ENCODE measurements at regions not wholly inside any gene's neighbourhood (a gene's known extent, or its start where the extent isn't known, plus 50 kb on each side); places are given as distances from the start of the nearest gene placed in this dataset.

- Histone ChIP-seq H3K9ac (ENCODE audit: insufficient read depth, low read depth, low read length) (no peak overlapping the region), H3K36me3 (replicated peaks in 1 of 2; ENCODE audit: control insufficient read depth in 1 of 2, insufficient read depth in 2 of 2, low read length in 2 of 2) (no peaks in the 10 kb centered on the region), H3K4me3 (replicated peaks in 1 of 3; ENCODE audit: insufficient read depth in 1 of 3, low read depth in 2 of 3, low read length in 3 of 3) (no peak overlapping the region), H3K9me3 (ENCODE audit: low read length) (no peaks in the 10 kb centered on the region), H3K79me2 (ENCODE audit: insufficient read depth, low read length) (no peaks in the 10 kb centered on the region), H3K4me2 (ENCODE audit: low read depth, low read length) (no peak overlapping the region), H2AFZ (ENCODE audit: low read length) (no peak overlapping the region), H3K27ac (ENCODE audit: extremely low read length, insufficient read depth, low read length) (no peak overlapping the region), H3K27me3 (ENCODE audit: control insufficient read depth in 1 of 2, insufficient read depth in 2 of 2, low read length in 2 of 2) (no peaks in the 10 kb centered on the region), H3K4me1 (ENCODE audit: insufficient read depth, low read length) (no peaks in the 10 kb centered on the region), H4K20me1 (ENCODE audit: insufficient read depth, low read length) (no peaks in the 10 kb centered on the region)
- no peak for DNase-seq (ENCODE audit: low spot score)
- CTCF ChIA-PET (ENCODE audit: low intra/inter-chr PET ratio, low total read pairs), result no interaction called here
- intact Hi-C loops (cut with micrococcal nuclease; ENCODE audit: unreplicated experiment), result no loop called here
- no peak for FAIRE-seq
- in situ Hi-C loops (cut with HindIII; ENCODE audit: extremely low pct_ligation_motif_present, low pct_unique_long_range_greater_than_20kb), result no loop called here
- ATAC-seq, result no peak
- POLR2A ChIA-PET, result no interaction called here
- BruUV-seq (replicated peaks), result no TSS peak
- TF ChIP-seq ZNF180 (CRISPR knock-in tag; IDR thresholded peaks at IDR 0.05; ENCODE audit: borderline replicate concordance, low read depth), result no peak
- TF ChIP-seq CTCF (CRISPR knock-in tag; IDR thresholded peaks at IDR 0.05), result no peak
- no peak for TF ChIP-seq ATF7 (IDR thresholded peaks at IDR 0.05)
- TF ChIP-seq ATF7 (CRISPR knock-in tag; IDR thresholded peaks at IDR 0.05), result no peak
- no peak for TF ChIP-seq PRDM4 (CRISPR knock-in tag; IDR thresholded peaks at IDR 0.05; ENCODE audit: borderline replicate concordance)
- no peak for TF ChIP-seq GTF3A (CRISPR knock-in tag; conservative IDR thresholded peaks at IDR 0.05)
- TF ChIP-seq SOX13 (IDR thresholded peaks at IDR 0.05), result no peak
- no peak for TF ChIP-seq SOX13 (CRISPR knock-in tag; conservative IDR thresholded peaks at IDR 0.05 in 1 of 2, IDR thresholded peaks at IDR 0.05 in 1 of 2)
- no peak for TF ChIP-seq ZNF350 (CRISPR knock-in tag; IDR thresholded peaks at IDR 0.05; ENCODE audit: borderline replicate concordance, low read depth)
- TF ChIP-seq CBFB (CRISPR knock-in tag; IDR thresholded peaks at IDR 0.05), result no peak
- TF ChIP-seq CHCHD3 (CRISPR knock-in tag; IDR thresholded peaks at IDR 0.05), result no peak
- TF ChIP-seq CAMTA2 (CRISPR knock-in tag; IDR thresholded peaks at IDR 0.05; ENCODE audit: borderline replicate concordance), result no peak
- TF ChIP-seq IRF1 (CRISPR knock-in tag; IDR thresholded peaks at IDR 0.05; ENCODE audit: low read depth), result no peak
- no peak for TF ChIP-seq ARID4A (CRISPR knock-in tag; IDR thresholded peaks at IDR 0.05; ENCODE audit: borderline replicate concordance)
- no peak for TF ChIP-seq TRIM22 (IDR thresholded peaks at IDR 0.05)
- no peak for TF ChIP-seq ZNF224 (CRISPR knock-in tag; IDR thresholded peaks at IDR 0.05)
Measured at GRCh38 chr10:61232780-61233179, 220.4 kb downstream of the TMEM26 start.
